CD4-positive, alpha-beta memory T cell (primary cell): ENCODE measurements at regions not wholly inside any gene's neighbourhood (a gene's known extent, or its start where the extent isn't known, plus 50 kb on each side); places are given as distances from the start of the nearest gene placed in this dataset.

Experiments
- CTCF ChIA-PET: fragments of 350-600 bp; sonication (Branson Sonifier 250); formaldehyde crosslinking; loops from one replicate; lab custom pipeline; 2021; ENCODE audit warnings: inconsistent platforms; ENCODE audit not compliant: partially characterized antibody; lab: Charles Lee
- POLR2A ChIA-PET: fragments of 350-600 bp; sonication (Branson Sonifier 250); formaldehyde crosslinking; loops from one replicate; lab custom pipeline; 2021; ENCODE audit not compliant: partially characterized antibody; lab: Charles Lee
- DNase-seq, 5 donors: peaks; one replicate each; pipeline versions ENCODE4 v3.0.0 to v3.0.0-alpha.2; 2020 to 2022; ENCODE audit warnings: mixed read lengths in 1 of 5
- H3K27ac ChIP-seq: one replicate; pipeline ENCODE4 v1.7.0; 2013; ENCODE audit warnings: low read depth, low read length
- H3K27me3 ChIP-seq: 2 replicates; pipeline ENCODE4 v1.7.0; 2013; ENCODE audit warnings: mild to moderate bottlenecking, low read length, moderate library complexity; ENCODE audit not compliant: insufficient read depth
- H3K36me3 ChIP-seq: 2 replicates; pipeline ENCODE4 v1.7.0; 2013; ENCODE audit warnings: mild to moderate bottlenecking, low read length, moderate library complexity; ENCODE audit not compliant: insufficient read depth
- H3K4me1 ChIP-seq: 2 replicates; pipeline ENCODE4 v1.7.0; 2013; ENCODE audit warnings: mild to moderate bottlenecking, low read length, moderate library complexity; ENCODE audit not compliant: insufficient read depth
- H3K4me3 ChIP-seq, 2 donors: one replicate each; pipeline ENCODE4 v1.7.0; 2013; ENCODE audit warnings: low read length in 2 of 2, mild to moderate bottlenecking in 1 of 2
- H3K9me3 ChIP-seq, 2 donors: one replicate each; pipeline ENCODE4 v1.7.0; 2013; ENCODE audit warnings: low read length in 2 of 2, control low read depth in 1 of 2; ENCODE audit not compliant: control insufficient read depth in 1 of 2
- H3K27ac Mint-ChIP-seq, 7 donors: one replicate each; pipeline ENCODE4 v1.8.0; 2020 to 2021; ENCODE audit warnings: mixed read lengths in 7 of 7, mild to moderate bottlenecking in 6 of 7, inconsistent platforms in 3 of 7, moderate library complexity in 3 of 7
- H3K27me3 Mint-ChIP-seq, 2 donors: one replicate each; pipeline ENCODE4 v1.8.0; 2020 to 2021; ENCODE audit warnings: mixed read lengths in 2 of 2
- H3K36me3 Mint-ChIP-seq, 2 donors: one replicate each; pipeline ENCODE4 v1.8.0; 2020 to 2021; ENCODE audit warnings: mixed read lengths in 2 of 2, inconsistent platforms in 1 of 2, mild to moderate bottlenecking in 1 of 2
- H3K4me1 Mint-ChIP-seq, 4 donors: one replicate each; pipeline ENCODE4 v1.8.0; 2020 to 2021; ENCODE audit warnings: mixed read lengths in 4 of 4, mild to moderate bottlenecking in 1 of 4
- H3K4me3 Mint-ChIP-seq, 8 donors: one replicate each; pipeline ENCODE4 v1.8.0; 2020 to 2021; ENCODE audit warnings: mixed read lengths in 8 of 8, mild to moderate bottlenecking in 7 of 8, moderate library complexity in 6 of 8, inconsistent platforms in 3 of 8
- H3K9me3 Mint-ChIP-seq, 8 donors: one replicate each; pipeline ENCODE4 v1.8.0; 2020 to 2021; ENCODE audit warnings: mixed read lengths in 8 of 8, mild to moderate bottlenecking in 5 of 8, inconsistent platforms in 3 of 8, moderate library complexity in 1 of 8
- intact Hi-C: fragments of 100-400 bp; cut with micrococcal nuclease; formaldehyde crosslinking; loops from one replicate; pipeline ENCODE4 v1.15.1; 2023

DNA sequence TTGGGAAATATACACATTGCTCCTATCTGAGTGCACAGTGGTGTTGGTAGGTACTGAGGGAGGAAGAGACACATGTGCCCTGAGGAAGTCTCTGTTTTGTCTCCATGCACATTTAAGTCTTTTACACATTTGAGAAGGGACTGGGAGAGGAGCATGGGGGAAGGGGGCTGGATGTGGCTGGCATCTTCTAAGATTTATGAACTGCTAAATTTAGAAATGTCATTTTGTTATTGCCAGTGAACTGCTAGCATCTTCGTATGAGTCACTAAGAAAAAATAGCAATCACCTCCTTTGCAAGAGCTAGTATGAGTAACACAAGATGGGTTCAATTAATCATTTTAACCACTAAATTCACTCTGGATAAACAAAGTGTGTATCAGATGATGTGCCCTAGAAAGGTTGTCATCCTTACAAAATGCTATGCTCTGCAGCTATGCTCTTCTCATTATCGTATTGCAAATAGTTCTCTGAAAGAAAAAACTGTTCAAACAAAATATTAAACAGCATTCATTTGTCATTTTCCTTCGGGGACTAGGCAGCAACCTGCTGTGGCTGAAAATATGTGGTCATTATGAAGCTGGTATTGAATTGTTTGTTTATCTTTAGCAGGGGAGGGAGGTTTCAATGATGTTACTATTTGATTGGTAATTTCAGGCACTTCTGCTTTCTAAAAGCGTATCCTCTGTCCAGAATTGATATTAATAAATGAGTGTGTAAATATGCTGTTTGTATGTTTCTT lies 236.5 kb downstream of the DMRTA1 start:
- ChIA-PET POLR2A (no interaction called here), CTCF (no interaction called here)
- Histone ChIP-seq H3K4me1 (no peaks in the 10 kb centered on the region), H3K36me3 (no peaks in the 10 kb centered on the region), H3K4me3 (no peak overlapping the region), H3K27ac (no peak overlapping the region), H3K9me3 (peaks cover 0 to 6% of the 10 kb centered on the region in 2 donors), H3K27me3 (no peaks in the 10 kb centered on the region)
- Mint-ChIP-seq H3K9me3 (peaks cover 0 to 4% (median 2%) of the 10 kb centered on the region in 8 donors), H3K36me3 (no peaks in the 10 kb centered on the region), H3K27me3 (no peaks in the 10 kb centered on the region), H3K27ac (no peak overlapping the region), H3K4me1 (no peaks in the 10 kb centered on the region), H3K4me3 (no peak overlapping the region)
- DNase-seq, result no peak
- intact Hi-C loops, result no loop called here

DNA sequence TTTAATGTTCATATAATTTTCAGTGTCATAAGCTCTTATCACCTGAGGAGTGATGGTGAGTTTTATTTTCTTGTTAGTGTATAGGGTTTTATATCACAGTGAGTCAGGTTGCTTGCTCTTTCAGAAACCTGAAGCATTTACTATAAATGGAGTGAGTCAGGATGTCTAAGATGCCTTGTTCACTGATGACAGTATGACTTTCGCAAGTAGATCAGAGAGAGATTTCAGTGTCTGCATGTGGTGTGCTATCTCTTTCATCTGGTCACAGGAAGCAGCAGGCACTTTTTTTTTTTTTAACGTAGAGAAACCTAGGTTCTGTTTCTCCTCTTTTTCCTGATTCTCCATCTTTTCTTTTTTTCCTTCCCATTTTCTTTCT lies 237.1 kb downstream of the DMRTA1 start:
- Mint-ChIP-seq H3K27me3 (no peaks in the 10 kb centered on the region), H3K36me3 (no peaks in the 10 kb centered on the region), H3K9me3 (peaks cover 0 to 5% (median 3%) of the 10 kb centered on the region in 8 donors), H3K4me3 (no peak overlapping the region), H3K27ac (no peak overlapping the region), H3K4me1 (no peaks in the 10 kb centered on the region)
- Histone ChIP-seq H3K27ac (no peak overlapping the region), H3K9me3 (peaks cover 0 to 6% of the 10 kb centered on the region in 2 donors), H3K4me3 (no peak overlapping the region), H3K36me3 (no peaks in the 10 kb centered on the region), H3K27me3 (no peaks in the 10 kb centered on the region), H3K4me1 (no peaks in the 10 kb centered on the region)
- no peak for DNase-seq
- intact Hi-C loops, result no loop called here
- POLR2A ChIA-PET, result no interaction called here
- CTCF ChIA-PET, result no interaction called here

DNA sequence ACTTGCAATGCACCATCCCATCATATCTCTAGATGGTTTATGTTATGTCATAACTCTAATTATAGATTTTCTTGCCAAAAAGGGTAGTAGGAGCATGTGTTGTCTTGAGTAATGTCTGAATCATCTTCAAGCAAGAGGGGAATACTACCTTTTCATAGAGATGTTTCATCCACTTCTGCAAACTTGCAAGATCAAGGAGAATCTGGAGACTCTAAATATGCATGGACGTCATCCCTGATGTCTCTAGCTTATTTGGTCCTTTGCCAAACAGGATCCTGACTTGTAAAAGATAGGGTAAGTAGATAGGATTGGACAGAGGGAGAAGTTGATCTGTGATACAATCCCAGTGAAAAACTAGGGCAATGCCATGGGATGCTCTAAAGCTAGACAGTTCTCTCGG lies 246.5 kb downstream of the DMRTA1 start:
- Mint-ChIP-seq H3K9me3 (peaks cover 0 to 4% (median 2%) of the 10 kb centered on the region in 8 donors), H3K36me3 (no peaks in the 10 kb centered on the region), H3K4me1 (no peaks in the 10 kb centered on the region), H3K4me3 (no peak overlapping the region), H3K27ac (no peak overlapping the region), H3K27me3 (no peaks in the 10 kb centered on the region)
- ChIA-PET POLR2A (no interaction called here), CTCF (no interaction called here)
- H3K27me3 ChIP-seq, result no peaks in the 10 kb centered on the region
- no peaks in the 10 kb centered on the region for H3K4me1 ChIP-seq
- peaks cover 0 to 5% of the 10 kb centered on the region in 2 donors for H3K9me3 ChIP-seq
- no peak for DNase-seq
- H3K36me3 ChIP-seq, result no peaks in the 10 kb centered on the region
- H3K4me3 ChIP-seq, result no peak overlapping the region
- H3K27ac ChIP-seq, result no peak overlapping the region
- intact Hi-C loops, result no loop called here

DNA sequence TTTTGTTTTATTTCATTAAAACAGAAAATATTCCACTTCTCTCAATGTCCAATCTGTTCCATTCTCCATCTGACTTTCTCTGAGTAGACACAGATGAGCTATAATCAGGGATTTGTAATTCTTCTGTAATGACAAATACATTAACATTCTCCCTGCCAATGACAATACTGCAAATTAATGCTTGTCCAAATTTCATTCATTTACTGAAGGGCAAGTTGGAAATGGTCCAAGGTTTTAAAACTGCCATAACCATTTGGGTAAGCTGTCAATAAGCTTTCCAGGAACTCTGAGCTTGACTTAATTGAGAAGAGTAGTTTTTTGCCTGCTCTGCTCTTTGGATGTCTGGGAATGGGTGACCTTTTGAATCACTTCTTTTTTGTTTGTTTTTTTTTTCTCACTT lies 253.5 kb downstream of the DMRTA1 start:
- intact Hi-C loops, result no loop called here
- CTCF ChIA-PET, result no interaction called here

DNA sequence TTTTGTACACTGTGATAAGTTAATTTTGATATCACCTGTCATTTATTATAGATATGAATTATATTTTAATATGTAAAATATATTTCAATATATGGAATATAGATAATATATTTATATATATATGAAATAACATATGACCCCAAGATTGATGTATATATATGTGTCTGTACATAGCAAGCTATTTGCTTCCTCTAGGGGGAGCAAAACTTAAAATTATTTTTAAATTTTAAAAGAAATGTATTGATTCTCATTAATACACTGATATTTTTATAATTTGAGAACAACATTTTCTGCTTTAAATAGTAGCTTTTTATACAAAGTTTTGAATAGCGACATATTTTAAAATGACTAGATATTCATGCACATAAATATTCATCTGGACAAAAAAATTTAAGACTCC lies 272.0 kb downstream of the DMRTA1 start:
- no peak for DNase-seq
- Mint-ChIP-seq H3K27ac (no peak overlapping the region), H3K27me3 (no peaks in the 10 kb centered on the region), H3K9me3 (peaks cover 0 to 6% (median 2%) of the 10 kb centered on the region in 8 donors), H3K4me3 (no peak overlapping the region), H3K36me3 (no peaks in the 10 kb centered on the region), H3K4me1 (no peaks in the 10 kb centered on the region)
- Histone ChIP-seq H3K36me3 (no peaks in the 10 kb centered on the region), H3K9me3 (no peaks in the 10 kb centered on the region), H3K4me1 (no peaks in the 10 kb centered on the region), H3K27ac (no peak overlapping the region), H3K27me3 (no peaks in the 10 kb centered on the region), H3K4me3 (no peak overlapping the region)
- intact Hi-C loops, result no loop called here
- ChIA-PET CTCF (no interaction called here), POLR2A (no interaction called here)

More for the DNA sequence above, 253.5 kb downstream of the DMRTA1 start:
- H3K27me3 ChIP-seq, result no peaks in the 10 kb centered on the region
- POLR2A ChIA-PET, result no interaction called here
- no peaks in the 10 kb centered on the region for H3K36me3 ChIP-seq
- peaks cover 0 to 11% (median 4%) of the 10 kb centered on the region in 8 donors for H3K9me3 Mint-ChIP-seq
- H3K4me3 ChIP-seq, result no peak overlapping the region
- no peaks in the 10 kb centered on the region for H3K36me3 Mint-ChIP-seq
- no peaks in the 10 kb centered on the region for H3K4me1 Mint-ChIP-seq
- no peaks in the 10 kb centered on the region for H3K27me3 Mint-ChIP-seq
- no peak for DNase-seq
- H3K4me1 ChIP-seq, result no peaks in the 10 kb centered on the region
- no peak overlapping the region for H3K4me3 Mint-ChIP-seq
- no peaks in the 10 kb centered on the region for H3K9me3 ChIP-seq
- H3K27ac Mint-ChIP-seq, result no peak overlapping the region
- no peak overlapping the region for H3K27ac ChIP-seq

DNA sequence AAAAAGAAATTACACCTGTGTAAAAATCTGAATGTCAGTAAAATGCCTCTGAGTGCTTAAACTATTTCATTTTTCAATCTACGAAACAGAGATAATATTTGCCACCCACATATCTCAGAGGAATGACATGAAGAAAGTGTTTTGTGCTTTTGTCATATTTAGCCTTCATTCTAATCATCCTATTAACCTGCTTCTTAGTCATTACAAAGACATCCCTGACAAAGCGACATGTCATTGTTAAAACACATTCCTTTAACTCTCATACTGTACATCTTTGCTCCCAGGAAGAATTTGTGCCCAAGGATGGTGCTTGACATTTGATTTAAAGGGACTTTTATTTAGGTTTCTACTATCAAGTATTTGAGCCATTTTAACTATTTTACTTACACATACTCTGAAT lies 275.9 kb downstream of the DMRTA1 start:
- DNase-seq, result no peak
- Mint-ChIP-seq H3K4me3 (no peak overlapping the region), H3K27me3 (no peaks in the 10 kb centered on the region), H3K4me1 (no peaks in the 10 kb centered on the region), H3K27ac (no peak overlapping the region), H3K9me3 (peaks cover 0 to 5% (median 0%) of the 10 kb centered on the region in 8 donors), H3K36me3 (no peaks in the 10 kb centered on the region)
- Histone ChIP-seq H3K4me1 (no peaks in the 10 kb centered on the region), H3K27me3 (no peaks in the 10 kb centered on the region), H3K27ac (no peak overlapping the region), H3K36me3 (no peaks in the 10 kb centered on the region), H3K4me3 (no peak overlapping the region), H3K9me3 (no peaks in the 10 kb centered on the region)
- intact Hi-C loops, result no loop called here
- POLR2A ChIA-PET, result no interaction called here
- CTCF ChIA-PET, result no interaction called here

GRCh38 chr9:22731786-22732185 lies 285.2 kb downstream of the DMRTA1 start:
- Mint-ChIP-seq H3K9me3 (peaks cover 0 to 10% (median 2%) of the 10 kb centered on the region in 8 donors), H3K27ac (no peak overlapping the region), H3K4me3 (no peak overlapping the region), H3K4me1 (no peaks in the 10 kb centered on the region), H3K36me3 (no peaks in the 10 kb centered on the region), H3K27me3 (no peaks in the 10 kb centered on the region)
- H3K27ac ChIP-seq, result no peak overlapping the region
- H3K36me3 ChIP-seq, result no peaks in the 10 kb centered on the region
- H3K4me3 ChIP-seq, result no peak overlapping the region
- no peak for DNase-seq
- CTCF ChIA-PET, result no interaction called here
- no peaks in the 10 kb centered on the region for H3K4me1 ChIP-seq
- intact Hi-C loops, result no loop called here
- no peaks in the 10 kb centered on the region for H3K27me3 ChIP-seq
- POLR2A ChIA-PET, result no interaction called here
- no peaks in the 10 kb centered on the region for H3K9me3 ChIP-seq
